Esophagus squamous epithelium (tissue), 5 donors: ENCODE measurements at regions not wholly inside any gene's neighbourhood (a gene's known extent, or its start where the extent isn't known, plus 50 kb on each side); places are given as distances from the start of the nearest gene placed in this dataset.

Experiments
- DNase-seq: peaks from one replicate; lab custom pipeline; 2025; lab: John Stamatoyannopoulos, UW
- H3K27ac ChIP-seq, 4 donors: fragments of 200-600 bp; sonication (generic); one replicate each; pipeline ENCODE4 v1.5.1; 2016 to 2019; ENCODE audit warnings: mild to moderate bottlenecking in 1 of 4
- H3K27me3 ChIP-seq, 4 donors: fragments of 200-600 bp; sonication (generic); 1 replicate in 3 of 4; 2 replicates in 1 of 4; pipeline versions ENCODE4 v1.5.1 to v1.6.0; 2017 to 2021; ENCODE audit warnings: antibody characterized with exemption in 1 of 4
- H3K36me3 ChIP-seq, 3 donors: fragments of 200-600 bp; sonication (generic); one replicate each; pipeline ENCODE4 v1.5.1; 2016 to 2019
- H3K4me1 ChIP-seq, 3 donors: fragments of 200-600 bp; sonication (generic); one replicate each; pipeline ENCODE4 v1.5.1; 2017 to 2019
- H3K4me3 ChIP-seq, 4 donors: fragments of 200-600 bp; sonication (generic); 1 replicate in 3 of 4; 2 replicates in 1 of 4; pipeline ENCODE4 v1.5.1; 2016 to 2019; ENCODE audit warnings: mild to moderate bottlenecking in 2 of 4, moderate library complexity in 1 of 4
- H3K9me3 ChIP-seq, 3 donors: fragments of 200-600 bp; sonication (generic); one replicate each; pipeline ENCODE4 v1.5.1; 2016 to 2019
- CTCF ChIP-seq, 6 experiments: fragments of 450-650 bp in 4 of 6; fragments of 200-600 bp in 2 of 6; sonication (generic) in 2 of 6; IDR thresholded peaks; one replicate each; pipeline ENCODE4 v1.5.1; 2016 to 2019; ENCODE audit warnings: antibody characterized with exemption in 6 of 6, mild to moderate bottlenecking in 4 of 6, moderate library complexity in 4 of 6
- POLR2A ChIP-seq, 4 donors: fragments of 450-650 bp; IDR thresholded peaks; one replicate each; pipeline ENCODE4 v1.6.1; 2017; ENCODE audit warnings: antibody characterized with exemption in 4 of 4, mild to moderate bottlenecking in 4 of 4, moderate library complexity in 3 of 4
- WGBS, 2 donors: methylation state at CpG; one replicate each; pipeline ENCODE4 v1.1.5; 2018; 5-methylcytosine and 5-hydroxymethylcytosine counted together
- intact Hi-C: fragments of 100-400 bp; cut with DNase I; formaldehyde crosslinking; loops from one replicate; pipeline ENCODE4 v1.15.0; 2022
- donor health status: DM: yes; HTN: yes; CAD: no.

GRCh38 chr10:81013771-81014170 is 476.1 kb downstream of the SH2D4B start:
- Histone ChIP-seq H3K4me3 (no peak overlapping the region), H3K27ac (no peak overlapping the region), H3K9me3 (no peaks in the 10 kb centered on the region), H3K27me3 (peaks cover 0 to 21% (median 0%) of the 10 kb centered on the region in 4 donors), H3K4me1 (peaks cover 0 to 17% (median 5%) of the 10 kb centered on the region in 3 donors), H3K36me3 (no peaks in the 10 kb centered on the region)
- WGBS, 2 donors: 23 to 33% methylated on average over 3 to 5 of the region's 5 CpGs
- intact Hi-C loops: loop anchor here (10.0 kb wide), 1 partner anchor 319 kb away; no protein-coding TSS in a partner anchor
- no peak for TF ChIP-seq POLR2A (IDR thresholded peaks at IDR 0.05)
- TF ChIP-seq CTCF (IDR thresholded peaks at IDR 0.05): no peak
- no peak for DNase-seq

- Histone ChIP-seq H3K36me3 (no peaks in the 10 kb centered on the region), H3K4me3 (no peak overlapping the region), H3K4me1 (peaks cover 0 to 7% (median 2%) of the 10 kb centered on the region in 3 donors), H3K9me3 (no peaks in the 10 kb centered on the region), H3K27ac (no peak overlapping the region), H3K27me3 (peaks cover 0 to 6% (median 0%) of the 10 kb centered on the region in 4 donors)
- no peak for DNase-seq
- TF ChIP-seq CTCF (IDR thresholded peaks at IDR 0.05): peak; percentile 22 to 70 (median 47)
- no peak for TF ChIP-seq POLR2A (IDR thresholded peaks at IDR 0.05)
- 54 to 56% methylated on average over 8 of the region's 8 CpGs for WGBS, 2 donors
- intact Hi-C loops: loop anchor here (10.0 kb wide), 1 partner anchor 324 kb away; no protein-coding TSS in a partner anchor
Observed at GRCh38 chr10:81019029-81019890, 481.6 kb downstream of the SH2D4B start.

GRCh38 chr10:81021428-81022129 is 483.9 kb downstream of the SH2D4B start:
- Histone ChIP-seq H3K9me3 (no peaks in the 10 kb centered on the region), H3K36me3 (no peaks in the 10 kb centered on the region), H3K27me3 (no peaks in the 10 kb centered on the region), H3K27ac (no peak overlapping the region), H3K4me1 (peaks cover 0 to 3% (median 0%) of the 10 kb centered on the region in 3 donors), H3K4me3 (no peak overlapping the region)
- 66 to 82% methylated on average over 3 of the region's 3 CpGs for WGBS, 2 donors
- intact Hi-C loops: no loop called here
- no peak for DNase-seq
- TF ChIP-seq POLR2A (IDR thresholded peaks at IDR 0.05) (no peak), CTCF (IDR thresholded peaks at IDR 0.05) (no peak)

GRCh38 chr10:81026591-81026990 is 488.9 kb downstream of the SH2D4B start:
- Histone ChIP-seq H3K27me3 (no peaks in the 10 kb centered on the region), H3K4me1 (no peaks in the 10 kb centered on the region), H3K9me3 (no peaks in the 10 kb centered on the region), H3K4me3 (no peak overlapping the region), H3K27ac (no peak overlapping the region), H3K36me3 (no peaks in the 10 kb centered on the region)
- TF ChIP-seq CTCF (IDR thresholded peaks at IDR 0.05) (no peak), POLR2A (IDR thresholded peaks at IDR 0.05) (no peak)
- intact Hi-C loops: no loop called here
- DNase-seq: no peak
- WGBS, 2 donors: 77 to 80% methylated on average over 3 of the region's 3 CpGs

- H3K9me3 ChIP-seq: no peaks in the 10 kb centered on the region
- no peak overlapping the region for H3K4me3 ChIP-seq
- WGBS, 2 donors: 75 to 77% methylated on average over 1 of the region's 1 CpG
- H3K4me1 ChIP-seq: no peaks in the 10 kb centered on the region
- TF ChIP-seq CTCF (IDR thresholded peaks at IDR 0.05) (no peak), POLR2A (IDR thresholded peaks at IDR 0.05) (no peak)
- H3K27me3 ChIP-seq: no peaks in the 10 kb centered on the region
- no peaks in the 10 kb centered on the region for H3K36me3 ChIP-seq
- no peak for DNase-seq
- intact Hi-C loops: no loop called here
- H3K27ac ChIP-seq: no peak overlapping the region
Observed at GRCh38 chr10:81027223-81027622, 489.5 kb downstream of the SH2D4B start.
